ENCODE measurements at regions not wholly inside any gene's neighbourhood (a gene's known extent, or its start where the extent isn't known, plus 50 kb on each side); places are given as distances from the start of the nearest gene placed in this dataset.
"Not testable (repeated sequence)": the region's sequence is repeated elsewhere in the genome, so short reads cannot be mapped to it uniquely, and the experiment has no call there.

- intact Hi-C loops (cut with micrococcal nuclease) = no loop called here
- Histone ChIP-seq H3K9me3 (ENCODE audit: control insufficient read depth, insufficient read depth, low read length) (no peaks in the 10 kb centered on the region), H3K27ac (ENCODE audit: low read length) (no peak overlapping the region), H3K36me3 (ENCODE audit: control insufficient read depth, insufficient read depth, low read length) (no peaks in the 10 kb centered on the region), H3K4me1 (ENCODE audit: control insufficient read depth, insufficient read depth, low read length) (no peaks in the 10 kb centered on the region), H3K4me3 (ENCODE audit: low read length) (no peak overlapping the region), H3K27me3 (ENCODE audit: control insufficient read depth, insufficient read depth, low read length) (no peaks in the 10 kb centered on the region)
- no peaks in the 10 kb centered on the region for H3K36me3 Mint-ChIP-seq
- ATAC-seq = no peak
- no peak for TF ChIP-seq CTCF (IDR thresholded peaks at IDR 0.05)
- H3K27me3 Mint-ChIP-seq (ENCODE audit: low read depth in 2 of 2) = no peaks in the 10 kb centered on the region
- no peak overlapping the region for H3K4me3 Mint-ChIP-seq
- no peaks in the 10 kb centered on the region for H3K4me1 Mint-ChIP-seq
- H3K27ac Mint-ChIP-seq = no peak overlapping the region
- 80% methylated on average over 4 of the region's 4 CpGs for WGBS (ENCODE audit: insufficient coverage)
- no peak for DNase-seq
- H3K9me3 Mint-ChIP-seq = peaks cover 0 to 2% of the 10 kb centered on the region in 2 donors
Observed at GRCh38 chr1:60657926-60658325, 424.4 kb upstream of the NFIA start.

- H3K36me3 ChIP-seq (ENCODE audit: control insufficient read depth, insufficient read depth, low read length) = no peaks in the 10 kb centered on the region
- Mint-ChIP-seq H3K4me3 (no peak overlapping the region), H3K9me3 (peaks cover 0 to 2% of the 10 kb centered on the region in 2 donors), H3K27me3 (ENCODE audit: low read depth in 2 of 2) (no peaks in the 10 kb centered on the region), H3K27ac (no peak overlapping the region), H3K36me3 (no peaks in the 10 kb centered on the region), H3K4me1 (no peaks in the 10 kb centered on the region)
- ATAC-seq (no peak), DNase-seq (no peak)
- H3K9me3 ChIP-seq (ENCODE audit: control insufficient read depth, insufficient read depth, low read length) = no peaks in the 10 kb centered on the region
- no peaks in the 10 kb centered on the region for H3K27me3 ChIP-seq (ENCODE audit: control insufficient read depth, insufficient read depth, low read length)
- H3K4me1 ChIP-seq (ENCODE audit: control insufficient read depth, insufficient read depth, low read length) = no peaks in the 10 kb centered on the region
- H3K4me3 ChIP-seq (ENCODE audit: low read length) = no peak overlapping the region
- no CpG with 5 or more reads among the region's 2 CpGs for WGBS (ENCODE audit: insufficient coverage)
- no peak for TF ChIP-seq CTCF (IDR thresholded peaks at IDR 0.05)
- intact Hi-C loops (cut with micrococcal nuclease) = no loop called here
- H3K27ac ChIP-seq (ENCODE audit: low read length) = no peak overlapping the region
Observed at GRCh38 chr1:60655679-60656355, 426.5 kb upstream of the NFIA start.

GRCh38 chr1:60640033-60640551 lies 442.3 kb upstream of the NFIA start:
- ATAC-seq; H3K9me3 Mint-ChIP-seq; H3K27me3 ChIP-seq (ENCODE audit: control insufficient read depth, insufficient read depth, low read length); H3K36me3 Mint-ChIP-seq; H3K27ac ChIP-seq (ENCODE audit: low read length); H3K36me3 ChIP-seq (ENCODE audit: control insufficient read depth, insufficient read depth, low read length); DNase-seq; H3K27ac Mint-ChIP-seq; H3K4me3 Mint-ChIP-seq; H3K27me3 Mint-ChIP-seq (ENCODE audit: low read depth in 2 of 2); H3K4me1 Mint-ChIP-seq; H3K9me3 ChIP-seq (ENCODE audit: control insufficient read depth, insufficient read depth, low read length); H3K4me3 ChIP-seq (ENCODE audit: low read length); intact Hi-C loops (cut with micrococcal nuclease); H3K4me1 ChIP-seq (ENCODE audit: control insufficient read depth, insufficient read depth, low read length): not testable (repeated sequence)
- 96% methylated on average over 22 of the region's 32 CpGs for WGBS (ENCODE audit: insufficient coverage)

- H3K9me3 ChIP-seq (ENCODE audit: control insufficient read depth, insufficient read depth, low read length) = no peaks in the 10 kb centered on the region
- no peak for DNase-seq
- Mint-ChIP-seq H3K36me3 (no peaks in the 10 kb centered on the region), H3K27me3 (ENCODE audit: low read depth in 2 of 2) (peaks cover 0 to 2% of the 10 kb centered on the region in 2 donors), H3K9me3 (peaks cover 7 to 8% of the 10 kb centered on the region in 2 donors), H3K4me3 (no peak overlapping the region), H3K27ac (no peak overlapping the region), H3K4me1 (no peaks in the 10 kb centered on the region)
- no peak for ATAC-seq
- no peaks in the 10 kb centered on the region for H3K27me3 ChIP-seq (ENCODE audit: control insufficient read depth, insufficient read depth, low read length)
- no peak overlapping the region for H3K4me3 ChIP-seq (ENCODE audit: low read length)
- H3K4me1 ChIP-seq (ENCODE audit: control insufficient read depth, insufficient read depth, low read length) = no peaks in the 10 kb centered on the region
- intact Hi-C loops (cut with micrococcal nuclease) = no loop called here
- no peak for TF ChIP-seq CTCF (IDR thresholded peaks at IDR 0.05)
- H3K27ac ChIP-seq (ENCODE audit: low read length) = no peak overlapping the region
- H3K36me3 ChIP-seq (ENCODE audit: control insufficient read depth, insufficient read depth, low read length) = no peaks in the 10 kb centered on the region
Observed at GRCh38 chr1:60639287-60639686, 443.1 kb upstream of the NFIA start.
